Chondrocyte (in vitro differentiated cells): ENCODE measurements at regions not wholly inside any gene's neighbourhood (a gene's known extent, or its start where the extent isn't known, plus 50 kb on each side); places are given as distances from the start of the nearest gene placed in this dataset.
A peak's percentile ranks its signal among the peaks of the same experiment; 100 is the strongest.

Source experiments
- DNase-seq: peaks from one replicate; pipeline ENCODE4 v3.0.0; 2021; ENCODE audit warnings: mixed read lengths, low spot score
- H3K27ac Mint-ChIP-seq: one replicate; pipeline ENCODE4 v1.8.0; 2021; ENCODE audit warnings: mild to moderate bottlenecking, moderate library complexity, mixed read lengths; ENCODE audit not compliant: unreplicated experiment
- H3K27me3 Mint-ChIP-seq: 2 replicates; pipeline ENCODE4 v1.8.0; 2021; ENCODE audit warnings: low read depth, mixed read lengths
- H3K36me3 Mint-ChIP-seq: 2 replicates; pipeline ENCODE4 v1.8.0; 2021; ENCODE audit warnings: low read depth, mixed read lengths
- H3K4me1 Mint-ChIP-seq: 2 replicates; pipeline ENCODE4 v1.8.0; 2021; ENCODE audit warnings: low read depth, mild to moderate bottlenecking, mixed read lengths
- H3K4me3 Mint-ChIP-seq: one replicate; pipeline ENCODE4 v1.8.0; 2021; ENCODE audit warnings: mild to moderate bottlenecking, moderate library complexity, mixed read lengths; ENCODE audit not compliant: unreplicated experiment
- H3K9me3 Mint-ChIP-seq: 2 replicates; pipeline ENCODE4 v1.8.0; 2021; ENCODE audit warnings: low read depth, mixed read lengths
- CTCF ChIP-seq: fragments of 200-600 bp; sonication (generic); IDR thresholded peaks from 2 replicates; pipeline ENCODE4 v1.5.0; 2021; ENCODE audit warnings: antibody characterized with exemption, mild to moderate bottlenecking, moderate library complexity

- Mint-ChIP-seq H3K27me3 (peaks cover 3% of the 10 kb centered on the region), H3K4me1 (peaks cover 4% of the 10 kb centered on the region), H3K4me3 (no peak overlapping the region), H3K9me3 (peaks cover 13% of the 10 kb centered on the region), H3K36me3 (no peaks in the 10 kb centered on the region), H3K27ac (no peak overlapping the region)
- no peak for DNase-seq
- TF ChIP-seq CTCF, result no peak
Measured at GRCh38 chr3:71989165-71989564, 204.2 kb upstream of the PROK2 start.

- Mint-ChIP-seq H3K36me3 (no peaks in the 10 kb centered on the region), H3K4me3 (no peak overlapping the region), H3K9me3 (peaks cover 13% of the 10 kb centered on the region), H3K4me1 (peaks cover 5% of the 10 kb centered on the region), H3K27me3 (no peaks in the 10 kb centered on the region), H3K27ac (no peak overlapping the region)
- no peak for DNase-seq
- no peak for TF ChIP-seq CTCF
Measured at GRCh38 chr3:71987828-71988227, 202.9 kb upstream of the PROK2 start.

GRCh38 chr3:71987089-71987735 lies 202.3 kb upstream of the PROK2 start:
- Mint-ChIP-seq H3K4me1 (peaks cover 12% of the 10 kb centered on the region), H3K36me3 (no peaks in the 10 kb centered on the region), H3K27me3 (no peaks in the 10 kb centered on the region), H3K9me3 (peaks cover 14% of the 10 kb centered on the region), H3K4me3 (no peak overlapping the region), H3K27ac (no peak overlapping the region)
- no peak for DNase-seq
- peak; percentile 71 for TF ChIP-seq CTCF

GRCh38 chr3:71986606-71987005 lies 201.7 kb upstream of the PROK2 start:
- no peak overlapping the region for H3K27ac Mint-ChIP-seq

More at GRCh38 chr3:71986606-71987005, 201.7 kb upstream of the PROK2 start:
- Mint-ChIP-seq H3K27me3 (no peaks in the 10 kb centered on the region), H3K9me3 (peaks cover 15% of the 10 kb centered on the region), H3K36me3 (no peaks in the 10 kb centered on the region), H3K4me3 (no peak overlapping the region), H3K4me1 (peaks cover 14% of the 10 kb centered on the region)
- no peak for TF ChIP-seq CTCF
- DNase-seq, result no peak
